SK-N-SH (cell line): ENCODE measurements at regions not wholly inside any gene's neighbourhood (a gene's known extent, or its start where the extent isn't known, plus 50 kb on each side); places are given as distances from the start of the nearest gene placed in this dataset.

Experiments
- CTCF ChIA-PET: fragments of 300-600, 350-600 bp; formaldehyde crosslinking; extraction: SDS; loops from one replicate; lab custom pipeline; 2021; lab: Yijun Ruan, JAX
- POLR2A ChIA-PET: fragments of 350-600 bp; sonication (Branson Sonifier 250); formaldehyde crosslinking; extraction: SDS; loops from one replicate; lab custom pipeline; 2020; ENCODE audit warnings: antibody characterized with exemption, inconsistent platforms; lab: Yijun Ruan, JAX
- DNase-seq: peaks from one replicate; pipeline ENCODE4 v3.0.0; 2012
- H2AFZ ChIP-seq: fragments of 200-600 bp; sonication (generic); 2 replicates; pipeline ENCODE4 v1.8.1; 2016; ENCODE audit warnings: antibody characterized with exemption, mild to moderate bottlenecking, low read depth
- H3F3A ChIP-seq: fragments of 200-600 bp; sonication (generic); replicated peaks from 2 replicates; pipeline ENCODE3; 2016; ENCODE audit warnings: antibody characterized with exemption, mild to moderate bottlenecking; ENCODE audit not compliant: insufficient read depth
- H3K27ac ChIP-seq, 2 experiments: fragments of 200-500 bp in 1 of 2; fragments of 200-600 bp in 1 of 2; sonication (Bioruptor generic) in 1 of 2; sonication (generic), shearing (Covaris generic) in 1 of 2; 2 replicates each; pipeline versions ENCODE4 v1.5.1 to v1.6.1; 2014 to 2016; ENCODE audit warnings: low read depth in 2 of 2, inconsistent platforms in 1 of 2, low read length in 1 of 2, mild to moderate bottlenecking in 1 of 2, mixed read lengths in 1 of 2
- H3K27me3 ChIP-seq: fragments of 200-600 bp; sonication (generic), shearing (Covaris generic); 2 replicates; pipeline ENCODE4 v1.6.1; 2016; ENCODE audit warnings: mixed run types; ENCODE audit not compliant: insufficient read depth
- H3K36me3 ChIP-seq, 2 experiments: fragments of 200-500 bp in 1 of 2; fragments of 200-600 bp in 1 of 2; sonication (Bioruptor generic) in 1 of 2; sonication (generic) in 1 of 2; replicated peaks in 1 of 2; 2 replicates each; pipeline versions ENCODE3 to v1.5.1; 2014 to 2016; ENCODE audit warnings: low read length in 1 of 2, mild to moderate bottlenecking in 1 of 2; ENCODE audit not compliant: insufficient read depth in 2 of 2, control insufficient read depth in 1 of 2
- H3K4me1 ChIP-seq, 2 experiments: fragments of 200-500 bp in 1 of 2; fragments of 200-600 bp in 1 of 2; sonication (Bioruptor generic) in 1 of 2; sonication (generic), shearing (Covaris generic) in 1 of 2; 2 replicates each; pipeline versions ENCODE4 v1.5.1 to v1.6.1; 2014 to 2016; ENCODE audit warnings: low read depth in 1 of 2, low read length in 1 of 2, mixed run types in 1 of 2; ENCODE audit not compliant: insufficient read depth in 2 of 2, control insufficient read depth in 1 of 2
- H3K4me2 ChIP-seq: fragments of 200-600 bp; sonication (generic), shearing (Covaris generic); 2 replicates; pipeline ENCODE4 v1.6.1; 2017; ENCODE audit warnings: mixed run types
- H3K4me3 ChIP-seq, 2 experiments: fragments of 200-500 bp in 1 of 2; fragments of 200-600 bp in 1 of 2; sonication (Bioruptor generic) in 1 of 2; sonication (generic), shearing (Covaris generic) in 1 of 2; 2 replicates each; pipeline versions ENCODE4 v1.5.1 to v1.8.1; 2014 to 2016; ENCODE audit warnings: low read depth in 2 of 2, inconsistent platforms in 1 of 2, low read length in 1 of 2, mild to moderate bottlenecking in 1 of 2, mixed read lengths in 1 of 2, moderate library complexity in 1 of 2
- H3K79me2 ChIP-seq: fragments of 200-600 bp; sonication (generic); 2 replicates; pipeline ENCODE4 v1.8.1; 2017; ENCODE audit warnings: mild to moderate bottlenecking; ENCODE audit not compliant: insufficient read depth
- H3K9ac ChIP-seq: fragments of 200-600 bp; sonication (generic); 2 replicates; pipeline ENCODE4 v1.6.1; 2017; ENCODE audit warnings: mixed run types
- H3K9me2 ChIP-seq: fragments of 200-600 bp; sonication (generic); 2 replicates; pipeline ENCODE4 v1.6.1; 2017; ENCODE audit warnings: mixed run types
- H3K9me3 ChIP-seq: fragments of 200-600 bp; sonication (generic); 2 replicates; pipeline ENCODE4 v1.6.1; 2017; ENCODE audit warnings: mixed run types, mild to moderate bottlenecking, moderate library complexity
- H4K20me1 ChIP-seq: fragments of 200-600 bp; sonication (generic); 2 replicates; pipeline ENCODE4 v1.6.1; 2017; ENCODE audit warnings: mild to moderate bottlenecking, mixed run types; ENCODE audit not compliant: insufficient read depth
- CTCF ChIP-seq: fragments of 200-600 bp; sonication (generic); IDR thresholded peaks from 2 replicates; pipeline ENCODE4 v1.6.1; 2017; ENCODE audit warnings: antibody characterized with exemption, mild to moderate bottlenecking, moderate library complexity
- EP300 ChIP-seq, 2 experiments: IDR thresholded peaks; 2 replicates each; pipeline versions ENCODE4 v1.4.0 to v1.6.1; 2012; ENCODE audit warnings: borderline replicate concordance in 1 of 2, low read depth in 1 of 2, low read length in 1 of 2
- GATA2 ChIP-seq: sonication (generic); formaldehyde crosslinking; IDR thresholded peaks from 2 replicates; pipeline ENCODE4 v1.5.0; 2020; ENCODE audit warnings: mild to moderate bottlenecking, missing genetic modification reagents
- IRF3 ChIP-seq: fragments of 150-350 bp; IDR thresholded peaks from 2 replicates; pipeline ENCODE4 v1.6.1; 2016; ENCODE audit warnings: mild to moderate bottlenecking, low read depth, low read length
- JUND ChIP-seq: IDR thresholded peaks from 2 replicates; pipeline ENCODE4 v1.4.0; 2012
- NFIC ChIP-seq: IDR thresholded peaks from 2 replicates; pipeline ENCODE4 v1.4.0; 2012; ENCODE audit warnings: borderline replicate concordance
- POLR2AphosphoS5 ChIP-seq: IDR thresholded peaks from 2 replicates; pipeline ENCODE4 v1.6.1; 2012; ENCODE audit warnings: low read depth, low read length
- RCOR1 ChIP-seq: fragments of 150-350 bp; IDR thresholded peaks from 2 replicates; pipeline ENCODE4 v1.6.1; 2017; ENCODE audit warnings: antibody characterized with exemption, low read length
- SIN3A ChIP-seq: IDR thresholded peaks from 2 replicates; pipeline ENCODE4 v1.6.1; 2012; ENCODE audit warnings: low read depth, mild to moderate bottlenecking, low read length, moderate library complexity, borderline replicate concordance
- USF1 ChIP-seq: IDR thresholded peaks from 2 replicates; pipeline ENCODE4 v1.4.0; 2012; ENCODE audit warnings: low read depth, borderline replicate concordance
- USF2 ChIP-seq: fragments of 150-350 bp; IDR thresholded peaks from 2 replicates; pipeline ENCODE4 v1.6.1; 2017; ENCODE audit warnings: antibody characterized with exemption, low read length, low read depth, borderline replicate concordance
- ZBTB33 ChIP-seq: IDR thresholded peaks from 2 replicates; pipeline ENCODE4 v1.4.0; 2012; ENCODE audit warnings: low read depth, borderline replicate concordance
- WGBS: methylation state at CpG from one replicate; pipeline ENCODE4 v1.1.6; 2017; ENCODE audit warnings: low lambda C conversion rate; 5-methylcytosine and 5-hydroxymethylcytosine counted together

- H3F3A ChIP-seq, result no peaks in the 10 kb centered on the region
- H3K9me2 ChIP-seq, result no peaks in the 10 kb centered on the region
- H3K4me3 ChIP-seq, result no peak overlapping the region
- H2AFZ ChIP-seq, result no peak overlapping the region
- WGBS, result 71% methylated on average over 1 of the region's 1 CpG
- H3K36me3 ChIP-seq, result no peaks in the 10 kb centered on the region
- no peaks in the 10 kb centered on the region for H3K79me2 ChIP-seq
- H3K9ac ChIP-seq, result no peak overlapping the region
- no peaks in the 10 kb centered on the region for H4K20me1 ChIP-seq
- ChIA-PET CTCF (interaction anchor here (0.6 to 1.1 kb wide), 2 partner anchors 9 to 380 kb away, joined by 3 to 4 read pairs; no protein-coding TSS in a partner anchor), POLR2A (no interaction called here)
- H3K4me1 ChIP-seq, result no peaks in the 10 kb centered on the region
- DNase-seq, result no peak
- no peak overlapping the region for H3K27ac ChIP-seq
- no peak overlapping the region for H3K4me2 ChIP-seq
- no peaks in the 10 kb centered on the region for H3K9me3 ChIP-seq
- H3K27me3 ChIP-seq, result no peaks in the 10 kb centered on the region
- TF ChIP-seq RCOR1 (no peak), ZBTB33 (no peak), USF2 (no peak), GATA2 (CRISPR knock-in tag) (no peak), USF1 (no peak), SIN3A (no peak), EP300 (IDR thresholded peaks at IDR 0.05; ENCODE audit: borderline replicate concordance in 1 of 2, low read depth in 1 of 2, low read length in 1 of 2) (no peak), NFIC (no peak), JUND (no peak), POLR2AphosphoS5 (no peak), IRF3 (no peak), CTCF (no peak)
Measured at GRCh38 chr1:106780066-106780465, 276.4 kb upstream of the PRMT6 start.
